NCI-H146 treated with DMSO at 0.1 percent for 48 hours (cell line): ENCODE measurements at regions not wholly inside any gene's neighbourhood (a gene's known extent, or its start where the extent isn't known, plus 50 kb on each side); places are given as distances from the start of the nearest gene placed in this dataset.

Experiments used
- DNase-seq: peaks from one replicate; lab custom pipeline; 2025; ENCODE audit not compliant: unreplicated experiment; lab: John Stamatoyannopoulos, UW

- DNase-seq, result no peak
Measured at GRCh38 chr12:92199819-92200576, 54.4 kb upstream of the BTG1 start.

- no peak for DNase-seq
Measured at GRCh38 chr12:92197815-92198214, 52.2 kb upstream of the BTG1 start.

- no peak for DNase-seq
Measured at GRCh38 chr12:92196368-92196767, 50.7 kb upstream of the BTG1 start.
